Neural cell (in vitro differentiated cells): ENCODE measurements at regions not wholly inside any gene's neighbourhood (a gene's known extent, or its start where the extent isn't known, plus 50 kb on each side); places are given as distances from the start of the nearest gene placed in this dataset.

Experiments used
- H2AFZ ChIP-seq: fragments of 200-600, 300-800 bp; sonication (generic), shearing (Covaris generic); 2 replicates; pipeline ENCODE4 v1.6.0; 2014; ENCODE audit warnings: low read depth, mild to moderate bottlenecking, antibody characterized with exemption, low read length, moderate library complexity
- H3F3A ChIP-seq: fragments of 200-600 bp; shearing (Covaris generic); 2 replicates; pipeline ENCODE4 v1.6.1; 2016; ENCODE audit warnings: mild to moderate bottlenecking, moderate library complexity, mixed read lengths, antibody characterized with exemption, low read length; ENCODE audit not compliant: insufficient read depth, poor library complexity, severe bottlenecking
- H3K27ac ChIP-seq: fragments of 200-600, 300-800 bp; sonication (generic), shearing (Covaris generic); 2 replicates; pipeline ENCODE4 v1.5.1; 2014; ENCODE audit warnings: mild to moderate bottlenecking, low read length, moderate library complexity
- H3K27me3 ChIP-seq: fragments of 300-800, 200-600 bp; sonication (generic), shearing (Covaris generic); 2 replicates; pipeline ENCODE4 v1.6.0; 2014; ENCODE audit warnings: mild to moderate bottlenecking, low read depth, low read length, moderate library complexity; ENCODE audit not compliant: insufficient read depth
- H3K36me3 ChIP-seq: fragments of 300-800, 200-600 bp; sonication (generic), shearing (Covaris generic); 2 replicates; pipeline ENCODE4 v1.5.1; 2014; ENCODE audit warnings: mild to moderate bottlenecking, antibody characterized with exemption, low read length, moderate library complexity; ENCODE audit not compliant: insufficient read depth
- H3K4me2 ChIP-seq: fragments of 300-800, 200-600 bp; sonication (generic), shearing (Covaris generic); 2 replicates; pipeline ENCODE4 v1.6.0; 2014; ENCODE audit warnings: mild to moderate bottlenecking, low read length
- H3K4me3 ChIP-seq: fragments of 300-800, 200-600 bp; sonication (generic), shearing (Covaris generic); 2 replicates; pipeline ENCODE4 v1.5.1; 2014; ENCODE audit warnings: mild to moderate bottlenecking, low read length, moderate library complexity
- H3K79me2 ChIP-seq: fragments of 200-600 bp; shearing (Covaris generic); replicated peaks from 2 replicates; pipeline ENCODE4 v1.6.0; 2014; ENCODE audit warnings: mild to moderate bottlenecking, low read length, moderate library complexity; ENCODE audit not compliant: insufficient read depth
- H3K9ac ChIP-seq: fragments of 300-800, 200-600 bp; sonication (generic), shearing (Covaris generic); 2 replicates; pipeline ENCODE4 v1.6.1; 2016; ENCODE audit warnings: mild to moderate bottlenecking, low read length, mixed read lengths
- H3K9me2 ChIP-seq: fragments of 200-600 bp; shearing (Covaris generic); 2 replicates; pipeline ENCODE4 v1.6.1; 2016; ENCODE audit warnings: mild to moderate bottlenecking, low read length, mixed read lengths; ENCODE audit not compliant: insufficient read depth
- H3K9me3 ChIP-seq: fragments of 200-600, 300-800 bp; sonication (generic), shearing (Covaris generic); 2 replicates; pipeline ENCODE4 v1.6.1; 2016; ENCODE audit warnings: mild to moderate bottlenecking, mixed run types, low read length, moderate library complexity, mixed read lengths
- H4K20me1 ChIP-seq: fragments of 200-600 bp; shearing (Covaris generic); 2 replicates; pipeline ENCODE4 v1.6.1; 2016; ENCODE audit warnings: mild to moderate bottlenecking, mixed run types; ENCODE audit not compliant: insufficient read depth
- CTCF ChIP-seq: fragments of 450-650 bp; IDR thresholded peaks from 2 replicates; pipeline ENCODE4 v1.5.1; 2014; ENCODE audit warnings: antibody characterized with exemption, mild to moderate bottlenecking, moderate library complexity; ENCODE audit not compliant: poor library complexity, severe bottlenecking
- EP300 ChIP-seq: fragments of 450-650 bp; conservative IDR thresholded peaks from 2 replicates; pipeline ENCODE4 v1.6.1; 2014; ENCODE audit warnings: antibody characterized with exemption, mild to moderate bottlenecking, moderate library complexity; ENCODE audit not compliant: poor library complexity, severe bottlenecking
- EZH2 ChIP-seq: fragments of 200-600, 300-800 bp; shearing (Covaris generic), sonication (generic); IDR thresholded peaks from 2 replicates; pipeline ENCODE4 v1.6.1; 2014; ENCODE audit warnings: antibody characterized with exemption, low read length, borderline replicate concordance, mild to moderate bottlenecking; ENCODE audit not compliant: insufficient read depth, poor library complexity, severe bottlenecking
- MXI1 ChIP-seq: fragments of 450-650 bp; conservative IDR thresholded peaks from 2 replicates; pipeline ENCODE4 v1.6.1; 2014; ENCODE audit warnings: antibody characterized with exemption, mild to moderate bottlenecking; ENCODE audit not compliant: poor library complexity, severe bottlenecking
- POLR2AphosphoS5 ChIP-seq: IDR thresholded peaks from 2 replicates; pipeline ENCODE4 v1.6.1; 2012
- RAD21 ChIP-seq: fragments of 450-650 bp; conservative IDR thresholded peaks from 2 replicates; pipeline ENCODE4 v1.6.1; 2014; ENCODE audit warnings: antibody characterized with exemption, mild to moderate bottlenecking, moderate library complexity
- REST ChIP-seq: IDR thresholded peaks from 2 replicates; pipeline ENCODE4 v1.6.1; 2012; ENCODE audit warnings: borderline replicate concordance
- SMC3 ChIP-seq: fragments of 450-650 bp; conservative IDR thresholded peaks from 2 replicates; pipeline ENCODE4 v1.6.1; 2014; ENCODE audit warnings: antibody characterized with exemption, mild to moderate bottlenecking, moderate library complexity; ENCODE audit not compliant: poor library complexity
- TAF1 ChIP-seq: IDR thresholded peaks from 2 replicates; pipeline ENCODE4 v1.6.1; 2012; ENCODE audit warnings: low read depth

- H3F3A ChIP-seq: no peaks in the 10 kb centered on the region
- H2AFZ ChIP-seq: no peak overlapping the region
- no peak for TF ChIP-seq REST
- no peak for TF ChIP-seq MXI1
- TF ChIP-seq EZH2: no peak
- TF ChIP-seq CTCF: no peak
- no peak for TF ChIP-seq TAF1
- TF ChIP-seq SMC3: no peak
- no peak for TF ChIP-seq POLR2AphosphoS5
- TF ChIP-seq EP300: no peak
- TF ChIP-seq RAD21: no peak
- H3K9me3 ChIP-seq: no peaks in the 10 kb centered on the region
- no peaks in the 10 kb centered on the region for H4K20me1 ChIP-seq
- H3K27me3 ChIP-seq: no peaks in the 10 kb centered on the region
- H3K4me2 ChIP-seq: no peak overlapping the region
- no peaks in the 10 kb centered on the region for H3K9me2 ChIP-seq
- no peak overlapping the region for H3K9ac ChIP-seq
- H3K4me3 ChIP-seq: no peak overlapping the region
- no peak overlapping the region for H3K27ac ChIP-seq
- H3K79me2 ChIP-seq: no peaks in the 10 kb centered on the region
- H3K36me3 ChIP-seq: no peaks in the 10 kb centered on the region
Measured at GRCh38 chr1:113282008-113282892, 108.1 kb upstream of the MAGI3 start.

- Histone ChIP-seq H4K20me1 (no peaks in the 10 kb centered on the region), H3K4me2 (no peak overlapping the region), H3K4me3 (no peak overlapping the region), H3K9me3 (no peaks in the 10 kb centered on the region), H3K9me2 (no peaks in the 10 kb centered on the region), H3F3A (no peaks in the 10 kb centered on the region), H3K79me2 (no peaks in the 10 kb centered on the region), H3K9ac (no peak overlapping the region), H3K27me3 (no peaks in the 10 kb centered on the region), H3K27ac (no peak overlapping the region), H2AFZ (no peak overlapping the region), H3K36me3 (no peaks in the 10 kb centered on the region)
- TF ChIP-seq RAD21: no peak
- no peak for TF ChIP-seq EP300
- TF ChIP-seq POLR2AphosphoS5: no peak
- TF ChIP-seq SMC3: no peak
- TF ChIP-seq EZH2: no peak
- TF ChIP-seq CTCF: no peak
- TF ChIP-seq REST: no peak
- TF ChIP-seq MXI1: no peak
- no peak for TF ChIP-seq TAF1
Measured at GRCh38 chr1:113282893-113283285, 107.4 kb upstream of the MAGI3 start.
